ENCODE measurements at regions not wholly inside any gene's neighbourhood (a gene's known extent, or its start where the extent isn't known, plus 50 kb on each side); places are given as distances from the start of the nearest gene placed in this dataset.

GRCh38 chr3:20405744-20406143 lies 219.7 kb upstream of the SGO1 start:
- Histone ChIP-seq H3K4me2 (ENCODE audit: control insufficient read depth, insufficient read depth) (no peak overlapping the region), H3K36me3 (ENCODE audit: control insufficient read depth in 2 of 2, insufficient read depth in 2 of 2, low read length in 1 of 2) (no peaks in the 10 kb centered on the region), H3K4me1 (ENCODE audit: control insufficient read depth, insufficient read depth, low read length) (no peaks in the 10 kb centered on the region), H3K9me3 (replicated peaks; ENCODE audit: control insufficient read depth, insufficient read depth, low read length) (no peaks in the 10 kb centered on the region), H3K27me3 (replicated peaks in 1 of 2; ENCODE audit: control insufficient read depth in 2 of 2, insufficient read depth in 2 of 2, low read length in 1 of 2) (no peaks in the 10 kb centered on the region), H3K27ac (ENCODE audit: control insufficient read depth, insufficient read depth) (no peak overlapping the region), H3K9ac (ENCODE audit: control insufficient read depth, insufficient read depth, low read length) (no peak overlapping the region), H3K79me2 (ENCODE audit: control insufficient read depth, insufficient read depth, low read length) (no peaks in the 10 kb centered on the region), H3K4me3 (no peak overlapping the region), H2AFZ (ENCODE audit: control insufficient read depth, low read depth, low read length) (no peak overlapping the region), H4K20me1 (ENCODE audit: control insufficient read depth, insufficient read depth) (no peaks in the 10 kb centered on the region)
- no TSS peak for BruUV-seq (replicated peaks)
- DNase-seq (ENCODE audit: low read depth, low spot score) (no peak), FAIRE-seq (no peak), ATAC-seq (no peak)
- intact Hi-C loops (cut with micrococcal nuclease; ENCODE audit: unreplicated experiment) (no loop called here), in situ Hi-C loops (cut with MboI) (no loop called here)
- POLR2A ChIA-PET: no interaction called here
- CTCF ChIA-PET: no interaction called here
- SMC1A ChIA-PET (ENCODE audit: uncharacterized antibody, unreplicated experiment): no interaction called here
- RAD21 ChIA-PET (ENCODE audit: unreplicated experiment): no interaction called here
- WGBS (ENCODE audit: insufficient coverage, insufficient replicate concordance, low lambda C conversion rate, missing lambda C conversion rate): 53% methylated on average over 4 of the region's 4 CpGs
- TF ChIP-seq PKNOX1 (IDR thresholded peaks at IDR 0.05) (no peak), SRF (IDR thresholded peaks at IDR 0.05; ENCODE audit: low read depth in 2 of 2, low read length in 2 of 2) (no peak), BCL3 (IDR thresholded peaks at IDR 0.05; ENCODE audit: borderline replicate concordance, insufficient read depth, low read depth, low read length, poor library complexity, severe bottlenecking) (no peak), NR2C1 (IDR thresholded peaks at IDR 0.05) (no peak), PAX5 (IDR thresholded peaks at IDR 0.05; ENCODE audit: borderline replicate concordance, low read depth, low read length) (no peak), NFYA (IDR thresholded peaks at IDR 0.05; ENCODE audit: borderline replicate concordance, low read depth, low read length) (no peak), ETV6 (conservative IDR thresholded peaks at IDR 0.05 in 1 of 2, IDR thresholded peaks at IDR 0.05 in 1 of 2; ENCODE audit: borderline replicate concordance in 1 of 2, low read depth in 1 of 2) (no peak), NFIC (IDR thresholded peaks at IDR 0.05; ENCODE audit: low read depth, low read length) (no peak), ZNF592 (IDR thresholded peaks at IDR 0.05) (no peak), NBN (IDR thresholded peaks at IDR 0.05) (no peak), EZH2 (IDR thresholded peaks at IDR 0.05; ENCODE audit: borderline replicate concordance, control insufficient read depth, low read depth, low read length) (no peak)
- TF ChIP-seq, protein P1, sequence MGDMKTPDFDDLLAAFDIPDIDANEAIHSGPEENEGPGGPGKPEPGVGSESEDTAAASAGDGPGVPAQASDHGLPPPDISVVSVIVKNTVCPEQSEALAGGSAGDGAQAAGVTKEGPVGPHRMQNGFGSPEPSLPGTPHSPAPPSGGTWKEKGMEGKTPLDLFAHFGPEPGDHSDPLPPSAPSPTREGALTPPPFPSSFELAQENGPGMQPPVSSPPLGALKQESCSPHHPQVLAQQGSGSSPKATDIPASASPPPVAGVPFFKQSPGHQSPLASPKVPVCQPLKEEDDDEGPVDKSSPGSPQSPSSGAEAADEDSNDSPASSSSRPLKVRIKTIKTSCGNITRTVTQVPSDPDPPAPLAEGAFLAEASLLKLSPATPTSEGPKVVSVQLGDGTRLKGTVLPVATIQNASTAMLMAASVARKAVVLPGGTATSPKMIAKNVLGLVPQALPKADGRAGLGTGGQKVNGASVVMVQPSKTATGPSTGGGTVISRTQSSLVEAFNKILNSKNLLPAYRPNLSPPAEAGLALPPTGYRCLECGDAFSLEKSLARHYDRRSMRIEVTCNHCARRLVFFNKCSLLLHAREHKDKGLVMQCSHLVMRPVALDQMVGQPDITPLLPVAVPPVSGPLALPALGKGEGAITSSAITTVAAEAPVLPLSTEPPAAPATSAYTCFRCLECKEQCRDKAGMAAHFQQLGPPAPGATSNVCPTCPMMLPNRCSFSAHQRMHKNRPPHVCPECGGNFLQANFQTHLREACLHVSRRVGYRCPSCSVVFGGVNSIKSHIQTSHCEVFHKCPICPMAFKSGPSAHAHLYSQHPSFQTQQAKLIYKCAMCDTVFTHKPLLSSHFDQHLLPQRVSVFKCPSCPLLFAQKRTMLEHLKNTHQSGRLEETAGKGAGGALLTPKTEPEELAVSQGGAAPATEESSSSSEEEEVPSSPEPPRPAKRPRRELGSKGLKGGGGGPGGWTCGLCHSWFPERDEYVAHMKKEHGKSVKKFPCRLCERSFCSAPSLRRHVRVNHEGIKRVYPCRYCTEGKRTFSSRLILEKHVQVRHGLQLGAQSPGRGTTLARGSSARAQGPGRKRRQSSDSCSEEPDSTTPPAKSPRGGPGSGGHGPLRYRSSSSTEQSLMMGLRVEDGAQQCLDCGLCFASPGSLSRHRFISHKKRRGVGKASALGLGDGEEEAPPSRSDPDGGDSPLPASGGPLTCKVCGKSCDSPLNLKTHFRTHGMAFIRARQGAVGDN (IDR thresholded peaks at IDR 0.05): no peak
